ENCODE measurements at regions not wholly inside any gene's neighbourhood (a gene's known extent, or its start where the extent isn't known, plus 50 kb on each side); places are given as distances from the start of the nearest gene placed in this dataset.

DNA sequence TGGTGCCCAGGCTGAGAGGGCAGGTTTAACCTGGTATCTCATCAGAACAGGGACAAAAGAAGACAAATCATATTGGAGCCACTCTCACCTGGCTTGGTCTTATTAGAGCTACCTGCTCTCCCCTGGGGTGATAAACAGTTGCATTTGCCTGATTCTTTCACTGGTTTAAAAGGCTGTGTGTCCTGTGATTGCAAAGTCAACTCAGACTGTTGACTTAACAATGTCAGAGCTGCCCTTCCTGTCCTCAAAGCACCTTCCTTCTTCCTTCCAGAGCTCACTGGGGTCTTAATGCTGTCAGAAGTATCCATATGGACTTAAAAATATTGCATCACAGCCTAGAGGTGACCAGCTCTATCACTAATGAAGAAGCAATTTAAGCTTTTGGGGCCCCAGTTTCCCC is 50.5 kb upstream of the MINAR1 start:
- Histone ChIP-seq H3K27me3 (ENCODE audit: control insufficient read depth, insufficient read depth, low read length) (no peaks in the 10 kb centered on the region), H3K36me3 (ENCODE audit: control insufficient read depth, insufficient read depth, low read length) (no peaks in the 10 kb centered on the region), H3K4me3 (ENCODE audit: low read depth, low read length) (no peak overlapping the region)
- no peak for DNase-seq (ENCODE audit: low read depth)
- TF ChIP-seq, protein P1, sequence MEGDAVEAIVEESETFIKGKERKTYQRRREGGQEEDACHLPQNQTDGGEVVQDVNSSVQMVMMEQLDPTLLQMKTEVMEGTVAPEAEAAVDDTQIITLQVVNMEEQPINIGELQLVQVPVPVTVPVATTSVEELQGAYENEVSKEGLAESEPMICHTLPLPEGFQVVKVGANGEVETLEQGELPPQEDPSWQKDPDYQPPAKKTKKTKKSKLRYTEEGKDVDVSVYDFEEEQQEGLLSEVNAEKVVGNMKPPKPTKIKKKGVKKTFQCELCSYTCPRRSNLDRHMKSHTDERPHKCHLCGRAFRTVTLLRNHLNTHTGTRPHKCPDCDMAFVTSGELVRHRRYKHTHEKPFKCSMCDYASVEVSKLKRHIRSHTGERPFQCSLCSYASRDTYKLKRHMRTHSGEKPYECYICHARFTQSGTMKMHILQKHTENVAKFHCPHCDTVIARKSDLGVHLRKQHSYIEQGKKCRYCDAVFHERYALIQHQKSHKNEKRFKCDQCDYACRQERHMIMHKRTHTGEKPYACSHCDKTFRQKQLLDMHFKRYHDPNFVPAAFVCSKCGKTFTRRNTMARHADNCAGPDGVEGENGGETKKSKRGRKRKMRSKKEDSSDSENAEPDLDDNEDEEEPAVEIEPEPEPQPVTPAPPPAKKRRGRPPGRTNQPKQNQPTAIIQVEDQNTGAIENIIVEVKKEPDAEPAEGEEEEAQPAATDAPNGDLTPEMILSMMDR (IDR thresholded peaks at IDR 0.05; ENCODE audit: insufficient read depth, low read length, poor library complexity, severe bottlenecking) = no peak

All from kidney epithelial cell (primary cell).